ENCODE measurements at regions not wholly inside any gene's neighbourhood (a gene's known extent, or its start where the extent isn't known, plus 50 kb on each side); places are given as distances from the start of the nearest gene placed in this dataset.

DNA sequence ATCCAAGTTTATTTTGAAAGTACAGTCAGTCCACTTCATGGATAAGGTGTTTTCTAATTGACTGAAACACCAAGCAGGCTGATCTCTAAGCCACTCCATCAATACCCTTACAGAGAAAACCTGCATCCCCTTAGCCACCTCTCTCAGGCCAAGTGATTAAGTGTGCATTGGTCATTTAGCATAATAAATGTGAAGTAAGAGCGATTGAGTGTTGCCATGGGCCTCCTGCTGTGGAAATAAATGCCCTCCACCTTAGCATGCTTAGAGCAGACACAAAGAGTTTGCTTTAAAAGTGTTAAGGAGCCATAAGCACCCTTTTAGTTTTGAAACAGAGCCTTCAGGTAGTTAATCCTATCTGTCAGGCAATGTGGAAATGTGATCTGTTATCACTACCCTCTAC, 386.5 kb downstream of the GPAT3 start:
- CTCF ChIA-PET = no interaction called here
- no peak overlapping the region for H3K27ac Mint-ChIP-seq (ENCODE audit: unreplicated experiment)
- H3K9me3 Mint-ChIP-seq (ENCODE audit: low read depth, unreplicated experiment) = no peaks in the 10 kb centered on the region
- no peak overlapping the region for H3K4me3 Mint-ChIP-seq (ENCODE audit: low read depth, unreplicated experiment)
- intact Hi-C loops (cut with micrococcal nuclease; ENCODE audit: unreplicated experiment) = no loop called here
- no peak for TF ChIP-seq CTCF (IDR thresholded peaks at IDR 0.05; ENCODE audit: unreplicated experiment)
- H3K27me3 Mint-ChIP-seq (ENCODE audit: unreplicated experiment) = no peaks in the 10 kb centered on the region
- DNase-seq = no peak
- no peaks in the 10 kb centered on the region for H3K4me1 Mint-ChIP-seq (ENCODE audit: low read depth, unreplicated experiment)
- BruUV-seq (replicated peaks) = no TSS peak
- no peaks in the 10 kb centered on the region for H3K36me3 Mint-ChIP-seq (ENCODE audit: insufficient read depth, unreplicated experiment)

- TF ChIP-seq CTCF (IDR thresholded peaks at IDR 0.05; ENCODE audit: unreplicated experiment) = no peak
- no peaks in the 10 kb centered on the region for H3K4me1 Mint-ChIP-seq (ENCODE audit: low read depth, unreplicated experiment)
- no TSS peak for BruUV-seq (replicated peaks)
These were observed 385.2 kb downstream of the GPAT3 start for GRCh38 chr4:83921124-83921523.

DNA sequence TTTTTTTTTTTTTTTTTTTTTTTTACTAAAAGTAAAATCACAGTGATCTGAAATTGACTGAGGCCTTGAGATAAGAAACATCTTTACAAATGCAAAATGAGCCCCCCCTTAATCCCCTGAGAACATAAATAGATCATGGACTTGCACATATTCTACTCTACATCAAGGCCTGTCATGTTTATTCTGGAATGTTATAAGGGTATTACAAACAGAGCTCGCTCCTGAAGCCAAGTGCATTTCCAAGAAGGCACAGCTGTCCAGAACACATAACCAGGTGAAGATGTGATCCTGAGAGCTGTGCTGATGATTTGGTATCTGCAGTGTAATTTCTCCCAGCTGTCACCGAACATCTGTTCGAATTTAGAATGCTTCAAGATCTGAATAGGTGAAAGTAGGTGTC, 384.5 kb downstream of the GPAT3 start:
- Mint-ChIP-seq H3K4me3 (ENCODE audit: low read depth, unreplicated experiment) (no peak overlapping the region), H3K27me3 (ENCODE audit: unreplicated experiment) (no peaks in the 10 kb centered on the region), H3K4me1 (ENCODE audit: low read depth, unreplicated experiment) (no peaks in the 10 kb centered on the region), H3K27ac (ENCODE audit: unreplicated experiment) (no peak overlapping the region), H3K36me3 (ENCODE audit: insufficient read depth, unreplicated experiment) (no peaks in the 10 kb centered on the region), H3K9me3 (ENCODE audit: low read depth, unreplicated experiment) (no peaks in the 10 kb centered on the region)
- no peak for TF ChIP-seq CTCF (IDR thresholded peaks at IDR 0.05; ENCODE audit: unreplicated experiment)
- intact Hi-C loops (cut with micrococcal nuclease; ENCODE audit: unreplicated experiment) = no loop called here
- CTCF ChIA-PET = no interaction called here
- DNase-seq = no peak
- no TSS peak for BruUV-seq (replicated peaks)

More at GRCh38 chr4:83921124-83921523, 385.2 kb downstream of the GPAT3 start:
- H3K27me3 Mint-ChIP-seq (ENCODE audit: unreplicated experiment) = no peaks in the 10 kb centered on the region
- H3K9me3 Mint-ChIP-seq (ENCODE audit: low read depth, unreplicated experiment) = no peaks in the 10 kb centered on the region
- H3K27ac Mint-ChIP-seq (ENCODE audit: unreplicated experiment) = no peak overlapping the region
- intact Hi-C loops (cut with micrococcal nuclease; ENCODE audit: unreplicated experiment) = no loop called here
- DNase-seq = no peak
- no peak overlapping the region for H3K4me3 Mint-ChIP-seq (ENCODE audit: low read depth, unreplicated experiment)
- no peaks in the 10 kb centered on the region for H3K36me3 Mint-ChIP-seq (ENCODE audit: insufficient read depth, unreplicated experiment)
- CTCF ChIA-PET = no interaction called here

DNA sequence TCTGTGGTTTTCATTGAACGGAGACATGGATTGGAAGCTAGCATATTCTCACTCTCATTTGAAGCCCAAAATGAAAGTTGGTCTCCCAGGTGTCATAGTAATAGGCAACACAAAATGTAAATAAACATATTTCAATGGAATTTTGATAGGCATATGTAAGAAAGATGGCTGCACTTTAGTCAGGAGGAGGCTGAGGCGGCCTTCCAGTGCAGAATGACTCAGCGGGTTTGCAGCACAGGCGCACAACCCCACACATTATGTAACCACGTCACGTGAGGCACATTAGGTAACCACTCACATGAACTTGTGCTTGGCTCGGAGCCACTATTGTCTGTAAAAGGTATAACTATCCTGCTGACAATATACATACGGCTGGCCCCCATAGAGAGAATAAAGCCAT, 381.7 kb downstream of the GPAT3 start:
- Mint-ChIP-seq H3K27me3 (ENCODE audit: unreplicated experiment) (no peaks in the 10 kb centered on the region), H3K4me3 (ENCODE audit: low read depth, unreplicated experiment) (no peak overlapping the region), H3K27ac (ENCODE audit: unreplicated experiment) (no peak overlapping the region), H3K36me3 (ENCODE audit: insufficient read depth, unreplicated experiment) (no peaks in the 10 kb centered on the region), H3K9me3 (ENCODE audit: low read depth, unreplicated experiment) (no peaks in the 10 kb centered on the region), H3K4me1 (ENCODE audit: low read depth, unreplicated experiment) (no peaks in the 10 kb centered on the region)
- no TSS peak for BruUV-seq (replicated peaks)
- no peak for TF ChIP-seq CTCF (IDR thresholded peaks at IDR 0.05; ENCODE audit: unreplicated experiment)
- CTCF ChIA-PET = no interaction called here
- intact Hi-C loops (cut with micrococcal nuclease; ENCODE audit: unreplicated experiment) = no loop called here
- DNase-seq = no peak

DNA sequence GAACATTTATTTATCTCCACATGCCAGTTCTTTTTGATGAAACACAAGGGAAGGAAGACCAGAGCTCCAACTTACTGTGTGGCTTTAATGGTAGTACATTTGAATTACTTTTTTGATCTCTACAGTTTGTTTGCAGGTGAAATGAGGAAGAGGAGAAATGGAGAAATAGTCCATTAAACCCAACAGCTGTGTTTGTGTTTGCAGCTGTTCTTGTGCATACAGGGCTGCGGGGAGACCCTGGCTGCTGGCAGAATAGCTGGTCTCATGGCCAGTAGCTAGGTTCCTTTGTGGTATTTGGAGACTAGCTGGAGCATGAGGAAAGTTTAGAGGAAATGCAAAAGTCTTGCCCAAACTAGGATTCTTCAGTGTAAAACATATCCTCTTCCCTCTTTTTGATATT, 374.8 kb downstream of the GPAT3 start:
- intact Hi-C loops (cut with micrococcal nuclease; ENCODE audit: unreplicated experiment) = no loop called here
- no peaks in the 10 kb centered on the region for H3K4me1 Mint-ChIP-seq (ENCODE audit: low read depth, unreplicated experiment)

More for the DNA sequence above, 374.8 kb downstream of the GPAT3 start:
- Mint-ChIP-seq H3K27me3 (ENCODE audit: unreplicated experiment) (peaks cover 29% of the 10 kb centered on the region), H3K4me3 (ENCODE audit: low read depth, unreplicated experiment) (no peak overlapping the region), H3K27ac (ENCODE audit: unreplicated experiment) (no peak overlapping the region), H3K9me3 (ENCODE audit: low read depth, unreplicated experiment) (no peaks in the 10 kb centered on the region), H3K36me3 (ENCODE audit: insufficient read depth, unreplicated experiment) (no peaks in the 10 kb centered on the region)
- no peak for TF ChIP-seq CTCF (IDR thresholded peaks at IDR 0.05; ENCODE audit: unreplicated experiment)
- no peak for DNase-seq
- CTCF ChIA-PET = no interaction called here
- no TSS peak for BruUV-seq (replicated peaks)
